ES-I3 (cell line): ENCODE measurements at regions not wholly inside any gene's neighbourhood (a gene's known extent, or its start where the extent isn't known, plus 50 kb on each side); places are given as distances from the start of the nearest gene placed in this dataset.

Experiments used
- H3K36me3 ChIP-seq: 2 replicates; pipeline ENCODE4 v1.6.1; 2013; ENCODE audit warnings: mild to moderate bottlenecking, low read length, control low read depth, moderate library complexity; ENCODE audit not compliant: insufficient read depth
- H3K4me1 ChIP-seq: 2 replicates; pipeline ENCODE4 v1.6.1; 2013; ENCODE audit warnings: mild to moderate bottlenecking, control low read depth, low read length; ENCODE audit not compliant: insufficient read depth
- H3K9ac ChIP-seq: 2 replicates; pipeline ENCODE4 v1.6.1; 2013; ENCODE audit warnings: low read depth, mild to moderate bottlenecking, low read length, moderate library complexity
- H3K9me3 ChIP-seq: 2 replicates; pipeline ENCODE4 v1.6.1; 2013; ENCODE audit warnings: mild to moderate bottlenecking, low read length, moderate library complexity; ENCODE audit not compliant: control insufficient read depth, insufficient read depth

GRCh38 chr4:187317799-187318198 is 594.1 kb upstream of the FAT1 start:
- Histone ChIP-seq H3K4me1 (no peaks in the 10 kb centered on the region), H3K9ac (no peak overlapping the region), H3K9me3 (no peaks in the 10 kb centered on the region), H3K36me3 (no peaks in the 10 kb centered on the region)

GRCh38 chr4:187321711-187322110 is 598.1 kb upstream of the FAT1 start:
- H3K9ac ChIP-seq, result no peak overlapping the region
- no peaks in the 10 kb centered on the region for H3K9me3 ChIP-seq
- H3K4me1 ChIP-seq, result no peaks in the 10 kb centered on the region
- H3K36me3 ChIP-seq, result no peaks in the 10 kb centered on the region

- H3K4me1 ChIP-seq, result no peaks in the 10 kb centered on the region
- H3K9me3 ChIP-seq, result no peaks in the 10 kb centered on the region
- H3K9ac ChIP-seq, result no peak overlapping the region
- no peaks in the 10 kb centered on the region for H3K36me3 ChIP-seq
Measured at GRCh38 chr4:187332141-187332540, 608.5 kb upstream of the FAT1 start.

- Histone ChIP-seq H3K4me1 (no peaks in the 10 kb centered on the region), H3K9me3 (no peaks in the 10 kb centered on the region), H3K36me3 (no peaks in the 10 kb centered on the region), H3K9ac (no peak overlapping the region)
Measured at GRCh38 chr4:187333151-187333550, 609.5 kb upstream of the FAT1 start.

GRCh38 chr4:187335339-187335738 is 611.7 kb upstream of the FAT1 start:
- Histone ChIP-seq H3K4me1 (no peaks in the 10 kb centered on the region), H3K36me3 (no peaks in the 10 kb centered on the region), H3K9ac (no peak overlapping the region), H3K9me3 (no peaks in the 10 kb centered on the region)

- H3K36me3 ChIP-seq, result no peaks in the 10 kb centered on the region
Measured at GRCh38 chr4:187354740-187355139, 631.1 kb upstream of the FAT1 start.

GRCh38 chr4:187357045-187357643 is 633.5 kb upstream of the FAT1 start:
- no peaks in the 10 kb centered on the region for H3K9me3 ChIP-seq

More at GRCh38 chr4:187354740-187355139, 631.1 kb upstream of the FAT1 start:
- no peak overlapping the region for H3K9ac ChIP-seq
- no peaks in the 10 kb centered on the region for H3K4me1 ChIP-seq
- no peaks in the 10 kb centered on the region for H3K9me3 ChIP-seq

GRCh38 chr4:187357821-187358220 is 634.2 kb upstream of the FAT1 start:
- Histone ChIP-seq H3K9me3 (no peaks in the 10 kb centered on the region), H3K4me1 (no peaks in the 10 kb centered on the region), H3K36me3 (no peaks in the 10 kb centered on the region), H3K9ac (no peak overlapping the region)

More at GRCh38 chr4:187357045-187357643, 633.5 kb upstream of the FAT1 start:
- Histone ChIP-seq H3K36me3 (no peaks in the 10 kb centered on the region), H3K4me1 (no peaks in the 10 kb centered on the region), H3K9ac (no peak overlapping the region)

GRCh38 chr4:187362937-187363857 is 632.4 kb upstream of the ZFP42 start:
- no peaks in the 10 kb centered on the region for H3K36me3 ChIP-seq
- H3K9ac ChIP-seq, result no peak overlapping the region
- H3K9me3 ChIP-seq, result no peaks in the 10 kb centered on the region
- no peaks in the 10 kb centered on the region for H3K4me1 ChIP-seq

GRCh38 chr4:187364401-187364800 is 631.2 kb upstream of the ZFP42 start:
- H3K36me3 ChIP-seq, result no peaks in the 10 kb centered on the region
- H3K4me1 ChIP-seq, result no peaks in the 10 kb centered on the region
- H3K9ac ChIP-seq, result no peak overlapping the region
- H3K9me3 ChIP-seq, result no peaks in the 10 kb centered on the region

GRCh38 chr4:187364851-187365250 is 630.7 kb upstream of the ZFP42 start:
- Histone ChIP-seq H3K36me3 (no peaks in the 10 kb centered on the region), H3K9ac (no peak overlapping the region), H3K4me1 (no peaks in the 10 kb centered on the region), H3K9me3 (no peaks in the 10 kb centered on the region)

GRCh38 chr4:187366530-187366929 is 629.0 kb upstream of the ZFP42 start:
- no peaks in the 10 kb centered on the region for H3K9me3 ChIP-seq
- no peaks in the 10 kb centered on the region for H3K36me3 ChIP-seq
- no peak overlapping the region for H3K9ac ChIP-seq
- no peaks in the 10 kb centered on the region for H3K4me1 ChIP-seq

GRCh38 chr4:187370918-187371317 is 624.7 kb upstream of the ZFP42 start:
- H3K4me1 ChIP-seq, result no peaks in the 10 kb centered on the region

GRCh38 chr4:187378441-187378840 is 617.1 kb upstream of the ZFP42 start:
- Histone ChIP-seq H3K4me1 (no peaks in the 10 kb centered on the region), H3K9me3 (no peaks in the 10 kb centered on the region), H3K9ac (no peak overlapping the region), H3K36me3 (no peaks in the 10 kb centered on the region)

More at GRCh38 chr4:187370918-187371317, 624.7 kb upstream of the ZFP42 start:
- Histone ChIP-seq H3K36me3 (no peaks in the 10 kb centered on the region), H3K9ac (no peak overlapping the region), H3K9me3 (no peaks in the 10 kb centered on the region)

GRCh38 chr4:187380181-187380581 is 615.4 kb upstream of the ZFP42 start:
- Histone ChIP-seq H3K9ac (no peak overlapping the region), H3K9me3 (no peaks in the 10 kb centered on the region), H3K4me1 (no peaks in the 10 kb centered on the region), H3K36me3 (no peaks in the 10 kb centered on the region)
